GM12875 (cell line): ENCODE measurements at regions not wholly inside any gene's neighbourhood (a gene's known extent, or its start where the extent isn't known, plus 50 kb on each side); places are given as distances from the start of the nearest gene placed in this dataset.

ENCODE experiments used
- H3K4me3 ChIP-seq: one replicate; pipeline ENCODE4 v1.5.1; 2011; ENCODE audit warnings: low read depth, low read length, control low read depth
- CTCF ChIP-seq: IDR thresholded peaks from 2 replicates; pipeline ENCODE4 v1.5.1; 2011; ENCODE audit warnings: low read depth, mild to moderate bottlenecking, control low read depth, inconsistent platforms, low read length, moderate library complexity, borderline replicate concordance; ENCODE audit not compliant: insufficient read depth

- TF ChIP-seq CTCF: no peak
- H3K4me3 ChIP-seq: no peak overlapping the region
Observed at GRCh38 chr3:18007980-18008379, 265.5 kb upstream of the TBC1D5 start.

GRCh38 chr3:17995769-17996168 lies 253.3 kb upstream of the TBC1D5 start:
- no peak overlapping the region for H3K4me3 ChIP-seq

GRCh38 chr3:17994167-17994566 lies 251.7 kb upstream of the TBC1D5 start:
- H3K4me3 ChIP-seq: no peak overlapping the region
- no peak for TF ChIP-seq CTCF

More at GRCh38 chr3:17995769-17996168, 253.3 kb upstream of the TBC1D5 start:
- TF ChIP-seq CTCF: no peak

GRCh38 chr3:17990390-17990789 lies 248.0 kb upstream of the TBC1D5 start:
- TF ChIP-seq CTCF: no peak
- no peak overlapping the region for H3K4me3 ChIP-seq

- no peak for TF ChIP-seq CTCF
- no peak overlapping the region for H3K4me3 ChIP-seq
Observed at GRCh38 chr3:17986348-17986816, 244.0 kb upstream of the TBC1D5 start.

- TF ChIP-seq CTCF: no peak
- H3K4me3 ChIP-seq: no peak overlapping the region
Observed at GRCh38 chr3:17985658-17986347, 243.4 kb upstream of the TBC1D5 start.

- TF ChIP-seq CTCF: no peak
Observed at GRCh38 chr3:17983106-17983505, 240.7 kb upstream of the TBC1D5 start.

More at GRCh38 chr3:17983106-17983505, 240.7 kb upstream of the TBC1D5 start:
- no peak overlapping the region for H3K4me3 ChIP-seq
